Activated CD4-positive, alpha-beta T cell treated with anti-CD3 and anti-CD28 coated beads, Interleukin-2, amount 10 ng/mL, durations not matched to agents 7 days and 5 days (primary cell): ENCODE measurements at regions not wholly inside any gene's neighbourhood (a gene's known extent, or its start where the extent isn't known, plus 50 kb on each side); places are given as distances from the start of the nearest gene placed in this dataset.

Experiments used
- CTCF ChIA-PET: fragments of 350-600 bp; sonication (Branson Sonifier 250); formaldehyde crosslinking; loops from one replicate; lab custom pipeline; 2021; ENCODE audit warnings: antibody characterized with exemption; lab: Charles Lee
- POLR2A ChIA-PET: fragments of 350-600 bp; sonication (Branson Sonifier 250); formaldehyde crosslinking; loops from one replicate; lab custom pipeline; 2021; ENCODE audit warnings: antibody characterized with exemption; lab: Charles Lee
- DNase-seq: peaks from one replicate; pipeline ENCODE4 v3.0.0-alpha.2; 2020
- H3K27ac Mint-ChIP-seq: one replicate; pipeline ENCODE4 v1.8.0; 2021; ENCODE audit warnings: mild to moderate bottlenecking, moderate library complexity, mixed read lengths
- H3K27me3 Mint-ChIP-seq: one replicate; pipeline ENCODE4 v1.8.0; 2021; ENCODE audit warnings: mixed read lengths
- H3K36me3 Mint-ChIP-seq: one replicate; pipeline ENCODE4 v1.8.0; 2021; ENCODE audit warnings: low read depth, mixed read lengths
- H3K4me1 Mint-ChIP-seq: one replicate; pipeline ENCODE4 v1.8.0; 2021; ENCODE audit warnings: mixed read lengths
- H3K4me3 Mint-ChIP-seq: one replicate; pipeline ENCODE4 v1.8.0; 2021; ENCODE audit warnings: mild to moderate bottlenecking, moderate library complexity, mixed read lengths
- H3K9me3 Mint-ChIP-seq: one replicate; pipeline ENCODE4 v1.8.0; 2021; ENCODE audit warnings: mixed read lengths

DNA sequence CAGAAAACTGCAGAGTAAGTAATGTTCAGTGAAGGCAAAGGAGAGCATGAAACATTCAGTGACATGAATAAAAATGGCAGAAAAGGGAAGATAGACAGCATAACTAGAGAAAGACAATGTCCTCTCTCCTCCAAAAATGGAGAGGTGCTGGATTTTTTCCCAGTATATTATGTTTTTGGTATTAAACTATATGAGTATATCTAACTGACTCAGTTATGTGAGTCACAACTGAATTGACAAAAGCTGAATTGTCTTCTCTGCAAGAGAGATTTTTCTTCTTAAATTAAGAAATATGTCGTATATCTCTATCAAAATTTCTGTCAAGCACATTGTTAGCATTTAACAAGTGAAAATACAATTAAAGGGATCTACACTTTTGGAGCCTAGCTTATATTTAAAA lies 375.1 kb downstream of the CHSY3 start:
- no peaks in the 10 kb centered on the region for H3K27me3 Mint-ChIP-seq
- H3K4me1 Mint-ChIP-seq = no peaks in the 10 kb centered on the region
- ChIA-PET POLR2A (no interaction called here), CTCF (no interaction called here)
- DNase-seq = no peak
- H3K4me3 Mint-ChIP-seq = no peak overlapping the region
- H3K27ac Mint-ChIP-seq = no peak overlapping the region
- H3K36me3 Mint-ChIP-seq = no peaks in the 10 kb centered on the region
- no peaks in the 10 kb centered on the region for H3K9me3 Mint-ChIP-seq

DNA sequence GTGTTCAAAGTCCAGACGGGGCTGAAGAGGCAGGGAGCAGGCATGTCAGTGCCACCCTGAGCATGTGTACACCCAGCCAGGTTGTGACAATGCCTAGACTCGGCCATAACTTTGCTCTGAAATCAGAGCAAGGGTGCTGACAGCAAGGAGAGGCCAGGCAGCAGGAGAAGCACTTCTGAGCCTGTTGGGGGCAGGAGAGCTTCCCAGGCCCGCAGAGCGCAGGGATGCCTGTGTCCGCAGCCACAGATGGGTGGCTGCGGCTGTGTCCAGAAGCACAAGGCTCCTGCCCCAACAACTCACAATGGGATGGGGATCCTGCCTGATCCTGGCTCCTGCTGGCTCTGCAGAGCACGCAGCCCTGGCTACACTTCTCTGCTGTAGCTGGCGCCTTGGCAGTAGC lies 373.9 kb downstream of the CHSY3 start:
- Mint-ChIP-seq H3K4me1 (no peaks in the 10 kb centered on the region), H3K9me3 (no peaks in the 10 kb centered on the region), H3K36me3 (no peaks in the 10 kb centered on the region), H3K27me3 (no peaks in the 10 kb centered on the region), H3K27ac (no peak overlapping the region), H3K4me3 (no peak overlapping the region)
- ChIA-PET CTCF (no interaction called here), POLR2A (no interaction called here)
- no peak for DNase-seq

DNA sequence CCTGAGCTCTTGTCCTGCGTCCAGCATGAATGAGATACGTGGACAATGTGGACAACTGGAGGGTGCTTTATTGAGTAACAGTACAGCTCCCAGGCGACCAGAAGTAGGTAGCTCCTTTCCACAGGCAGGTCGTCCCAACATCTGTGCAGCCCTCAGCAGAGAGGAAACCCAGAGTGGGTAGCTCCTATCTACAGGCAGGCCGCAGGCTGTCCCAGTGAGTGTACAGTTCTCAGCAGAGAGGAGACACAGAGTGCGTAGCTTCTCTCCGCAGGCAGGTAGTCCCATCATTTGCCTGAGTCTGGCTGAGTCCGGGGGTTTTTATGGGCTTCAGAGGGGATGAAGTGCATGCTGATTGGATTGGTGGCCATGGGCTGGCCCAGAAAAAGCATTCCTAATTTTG lies 373.3 kb downstream of the CHSY3 start:
- no peaks in the 10 kb centered on the region for H3K27me3 Mint-ChIP-seq
- no peak overlapping the region for H3K27ac Mint-ChIP-seq
- ChIA-PET POLR2A (no interaction called here), CTCF (no interaction called here)
- DNase-seq = no peak
- no peaks in the 10 kb centered on the region for H3K9me3 Mint-ChIP-seq
- H3K4me1 Mint-ChIP-seq = no peaks in the 10 kb centered on the region
- H3K36me3 Mint-ChIP-seq = no peaks in the 10 kb centered on the region
- no peak overlapping the region for H3K4me3 Mint-ChIP-seq

DNA sequence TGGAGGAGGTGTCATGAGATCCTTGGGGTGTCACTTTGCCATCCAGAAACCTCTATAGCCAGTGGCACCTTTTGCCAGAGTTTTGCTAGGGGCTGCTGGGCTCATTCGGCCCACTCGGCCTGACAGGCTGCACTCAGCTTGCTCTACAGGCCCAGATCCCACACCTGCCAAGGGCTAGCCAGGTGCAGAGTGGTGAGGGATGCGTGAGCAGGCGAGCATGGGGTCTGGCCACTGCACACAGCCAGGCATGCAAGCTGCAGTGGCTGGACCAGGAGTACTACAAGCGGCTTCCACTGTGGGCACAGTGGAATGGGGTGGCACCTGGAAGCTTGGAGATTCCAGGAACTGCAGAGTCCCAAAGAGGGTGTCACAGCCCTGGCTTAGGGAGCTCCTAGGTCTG lies 372.7 kb downstream of the CHSY3 start:
- POLR2A ChIA-PET = no interaction called here

DNA sequence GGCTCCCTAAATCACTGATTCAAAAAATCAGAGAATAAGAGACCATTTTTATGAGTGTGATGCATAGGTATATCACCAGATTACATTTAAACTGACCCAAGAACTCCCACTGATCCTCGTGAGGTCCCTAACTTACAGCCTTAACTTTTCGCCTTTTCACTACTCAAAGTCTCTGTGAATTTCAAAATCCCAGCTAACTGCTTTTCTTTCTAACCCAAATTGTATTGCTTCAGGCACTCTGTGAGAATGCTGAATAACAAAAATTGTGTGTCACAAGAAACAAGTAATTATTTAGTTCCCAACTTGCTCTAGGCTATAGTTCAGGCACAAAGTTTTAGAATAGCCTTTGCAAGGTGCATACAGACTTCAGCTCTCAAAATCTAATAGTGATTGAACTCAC lies 368.6 kb downstream of the CHSY3 start:
- ChIA-PET CTCF (interaction anchor here (0.6 kb wide), 1 partner anchor 11 kb away, joined by 3 read pairs; no protein-coding TSS in a partner anchor), POLR2A (no interaction called here)
- DNase-seq = no peak
- Mint-ChIP-seq H3K4me1 (no peaks in the 10 kb centered on the region), H3K4me3 (no peak overlapping the region), H3K36me3 (no peaks in the 10 kb centered on the region), H3K9me3 (no peaks in the 10 kb centered on the region), H3K27ac (no peak overlapping the region), H3K27me3 (peaks cover 2% of the 10 kb centered on the region)

More for the DNA sequence above, 372.7 kb downstream of the CHSY3 start:
- CTCF ChIA-PET = no interaction called here
- DNase-seq = no peak
- Mint-ChIP-seq H3K36me3 (no peaks in the 10 kb centered on the region), H3K4me1 (no peaks in the 10 kb centered on the region), H3K27ac (no peak overlapping the region), H3K4me3 (no peak overlapping the region), H3K27me3 (no peaks in the 10 kb centered on the region), H3K9me3 (no peaks in the 10 kb centered on the region)

DNA sequence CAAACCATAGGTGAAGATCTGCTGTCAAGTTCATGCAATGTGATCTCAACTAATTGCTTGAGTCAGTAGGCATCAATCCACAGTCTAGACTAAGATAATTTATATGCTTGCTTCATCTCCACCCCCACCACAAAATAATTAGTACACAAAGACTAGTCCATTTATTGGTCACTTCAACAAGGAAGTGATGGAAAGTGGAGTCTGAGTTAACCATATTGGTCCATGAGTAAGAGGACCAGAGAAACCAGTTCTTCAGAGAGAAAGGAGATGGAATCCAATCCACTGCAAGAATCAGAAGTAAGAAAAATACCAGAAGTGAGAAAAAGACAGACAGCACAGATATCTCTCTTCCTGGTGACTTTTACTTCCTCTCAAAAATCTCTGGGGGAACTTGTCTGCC lies 366.5 kb downstream of the CHSY3 start:
- no peak for DNase-seq
- Mint-ChIP-seq H3K36me3 (no peaks in the 10 kb centered on the region), H3K9me3 (no peaks in the 10 kb centered on the region), H3K27me3 (peaks cover 2% of the 10 kb centered on the region), H3K4me1 (no peaks in the 10 kb centered on the region), H3K4me3 (no peak overlapping the region), H3K27ac (no peak overlapping the region)
- ChIA-PET CTCF (no interaction called here), POLR2A (no interaction called here)

DNA sequence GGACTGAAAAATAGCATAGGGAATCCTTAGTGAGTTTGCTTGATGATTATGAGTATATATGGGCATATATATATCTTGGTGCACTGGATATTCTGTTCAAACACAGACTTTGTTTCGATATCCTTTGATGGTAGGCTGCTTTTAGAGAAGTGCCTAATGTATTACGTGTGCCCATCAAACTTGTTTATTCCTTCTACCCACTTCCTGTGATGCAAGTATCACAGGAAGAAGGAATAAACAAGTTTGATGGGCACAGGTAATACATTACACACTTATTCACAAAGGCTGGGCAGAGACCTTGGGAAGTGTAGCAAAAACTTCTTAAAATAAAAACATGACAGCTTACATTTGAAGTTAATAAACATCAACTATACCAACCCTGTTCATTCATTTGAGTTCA lies 364.2 kb downstream of the CHSY3 start:
- no peak overlapping the region for H3K4me3 Mint-ChIP-seq

DNA sequence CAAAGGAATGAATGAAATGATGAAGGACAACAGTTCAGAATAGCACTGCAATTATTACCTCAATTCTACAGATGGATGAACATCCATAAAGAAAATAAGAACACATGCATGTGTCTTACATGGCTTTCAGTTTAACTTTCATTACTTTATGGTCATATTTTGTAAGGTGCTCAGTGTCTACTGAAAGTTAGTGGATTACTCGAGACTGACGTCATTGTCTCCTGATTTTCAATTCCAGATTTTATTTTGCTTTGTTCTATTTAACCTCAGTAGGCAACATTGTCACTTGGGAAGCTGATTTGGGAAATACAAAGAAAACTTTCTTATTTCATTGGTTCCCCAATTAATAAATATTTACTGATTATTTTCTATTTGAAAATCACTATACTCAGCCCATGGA lies 363.7 kb downstream of the CHSY3 start:
- DNase-seq = no peak
- CTCF ChIA-PET = no interaction called here
- no peaks in the 10 kb centered on the region for H3K36me3 Mint-ChIP-seq
- H3K9me3 Mint-ChIP-seq = no peaks in the 10 kb centered on the region
- peaks cover 2% of the 10 kb centered on the region for H3K27me3 Mint-ChIP-seq
- H3K4me1 Mint-ChIP-seq = no peaks in the 10 kb centered on the region
- H3K4me3 Mint-ChIP-seq = no peak overlapping the region
- H3K27ac Mint-ChIP-seq = no peak overlapping the region
- POLR2A ChIA-PET = no interaction called here

More for the DNA sequence above, 364.2 kb downstream of the CHSY3 start:
- H3K9me3 Mint-ChIP-seq = no peaks in the 10 kb centered on the region
- CTCF ChIA-PET = no interaction called here
- no peaks in the 10 kb centered on the region for H3K4me1 Mint-ChIP-seq
- peaks cover 2% of the 10 kb centered on the region for H3K27me3 Mint-ChIP-seq
- H3K36me3 Mint-ChIP-seq = no peaks in the 10 kb centered on the region
- POLR2A ChIA-PET = no interaction called here
- no peak for DNase-seq
- H3K27ac Mint-ChIP-seq = no peak overlapping the region

DNA sequence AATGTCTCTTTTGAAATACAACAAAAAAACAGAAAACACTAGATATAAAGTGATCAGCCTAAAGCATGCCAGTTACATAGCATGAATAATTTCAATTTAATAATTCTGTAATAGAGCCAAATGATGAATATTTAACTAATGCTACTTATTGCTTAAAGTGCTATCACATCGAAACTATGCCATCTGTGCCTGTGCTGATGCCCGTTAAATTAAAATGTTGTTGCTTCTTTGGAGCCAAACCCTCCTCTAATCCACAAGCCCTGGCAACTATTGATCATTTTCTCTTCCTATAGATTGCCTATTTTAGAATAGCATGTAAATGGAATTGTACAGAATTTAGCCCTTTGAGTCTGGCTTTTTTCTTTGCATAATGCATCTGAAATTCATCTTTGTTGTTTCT lies 356.2 kb downstream of the CHSY3 start:
- DNase-seq = no peak
- H3K36me3 Mint-ChIP-seq = no peaks in the 10 kb centered on the region
- H3K4me1 Mint-ChIP-seq = no peaks in the 10 kb centered on the region
- H3K27ac Mint-ChIP-seq = no peak overlapping the region
- ChIA-PET CTCF (no interaction called here), POLR2A (no interaction called here)
- H3K4me3 Mint-ChIP-seq = no peak overlapping the region
- H3K9me3 Mint-ChIP-seq = no peaks in the 10 kb centered on the region
- no peaks in the 10 kb centered on the region for H3K27me3 Mint-ChIP-seq

DNA sequence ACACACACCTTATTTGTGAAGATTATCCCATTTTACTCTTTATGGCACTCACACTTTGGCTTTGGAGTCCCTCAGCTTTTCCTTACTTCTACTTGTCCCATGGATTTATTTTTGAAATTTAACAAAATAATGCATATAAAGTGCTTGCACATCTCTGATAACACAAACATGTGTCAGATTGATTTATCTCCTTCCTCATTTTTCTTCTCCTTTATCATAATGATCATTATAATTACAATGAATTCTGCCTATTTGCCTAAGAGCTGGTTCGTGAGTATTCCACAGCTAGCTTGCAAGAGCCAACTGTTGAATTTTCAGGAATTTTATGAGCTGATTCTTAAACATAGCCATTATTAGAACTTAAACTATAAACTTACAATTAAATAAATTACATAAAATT lies 347.7 kb downstream of the CHSY3 start:
- POLR2A ChIA-PET = no interaction called here

DNA sequence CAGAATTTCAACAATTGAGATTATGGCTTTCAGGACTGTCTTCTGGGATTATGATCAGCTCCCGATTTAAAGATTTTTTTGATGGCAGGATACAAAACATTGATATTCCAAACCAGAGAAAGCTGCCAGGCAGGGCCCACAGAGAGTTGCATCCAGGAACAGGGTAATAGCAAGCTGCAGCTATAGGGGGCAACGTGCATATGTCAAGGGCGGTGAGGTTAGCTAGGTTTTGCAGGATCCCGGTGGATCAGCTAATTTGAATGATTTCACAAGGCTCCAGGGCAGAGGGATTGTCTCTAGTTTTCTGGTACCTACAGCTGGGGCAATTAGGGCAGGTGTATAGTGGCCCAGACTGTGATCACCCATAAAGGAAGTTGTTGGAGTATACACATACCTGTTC lies 339.4 kb downstream of the CHSY3 start:
- H3K27ac Mint-ChIP-seq = no peak overlapping the region
- no peaks in the 10 kb centered on the region for H3K36me3 Mint-ChIP-seq
- no peak overlapping the region for H3K4me3 Mint-ChIP-seq
- no peaks in the 10 kb centered on the region for H3K9me3 Mint-ChIP-seq
- H3K4me1 Mint-ChIP-seq = no peaks in the 10 kb centered on the region
- ChIA-PET POLR2A (no interaction called here), CTCF (no interaction called here)
- no peaks in the 10 kb centered on the region for H3K27me3 Mint-ChIP-seq
- DNase-seq = no peak

More for the DNA sequence above, 347.7 kb downstream of the CHSY3 start:
- Mint-ChIP-seq H3K9me3 (no peaks in the 10 kb centered on the region), H3K27ac (no peak overlapping the region), H3K36me3 (no peaks in the 10 kb centered on the region), H3K4me3 (no peak overlapping the region), H3K27me3 (no peaks in the 10 kb centered on the region), H3K4me1 (no peaks in the 10 kb centered on the region)
- no peak for DNase-seq
- CTCF ChIA-PET = no interaction called here

DNA sequence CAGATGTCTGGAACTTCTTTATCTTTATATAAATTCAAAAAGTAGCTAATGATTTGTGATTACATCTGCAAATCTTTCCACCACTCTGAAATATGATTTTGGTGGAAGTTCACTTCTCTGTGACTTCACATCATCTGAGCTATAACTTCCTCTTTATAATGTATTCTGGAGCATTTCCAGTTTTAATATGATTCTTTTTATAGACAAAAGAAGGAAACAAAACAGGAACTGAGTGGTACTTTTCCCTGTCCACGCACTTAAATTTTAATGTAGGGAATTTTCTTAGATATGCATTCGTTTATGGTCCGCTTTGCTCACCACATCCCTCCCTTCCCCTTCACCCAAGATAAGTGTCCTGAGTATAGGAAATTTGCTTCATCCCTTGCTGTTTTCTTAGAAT lies 333.5 kb downstream of the CHSY3 start:
- peaks cover 4% of the 10 kb centered on the region for H3K9me3 Mint-ChIP-seq
- CTCF ChIA-PET = no interaction called here
- DNase-seq = no peak
- H3K4me3 Mint-ChIP-seq = no peak overlapping the region
- no peak overlapping the region for H3K27ac Mint-ChIP-seq
- POLR2A ChIA-PET = no interaction called here
- no peaks in the 10 kb centered on the region for H3K4me1 Mint-ChIP-seq
- H3K36me3 Mint-ChIP-seq = no peaks in the 10 kb centered on the region
- H3K27me3 Mint-ChIP-seq = no peaks in the 10 kb centered on the region
